NCI-H1105 (cell line): ENCODE measurements at regions not wholly inside any gene's neighbourhood (a gene's known extent, or its start where the extent isn't known, plus 50 kb on each side); places are given as distances from the start of the nearest gene placed in this dataset.

Source experiments
- DNase-seq: peaks from one replicate; lab custom pipeline; 2025; lab: John Stamatoyannopoulos, UW

GRCh38 chr5:32503261-32503660 is 58.7 kb upstream of the ZFR start:
- DNase-seq = no peak

GRCh38 chr5:32501071-32502002 is 56.8 kb upstream of the ZFR start:
- no peak for DNase-seq

GRCh38 chr5:32500181-32500580 is 55.6 kb upstream of the ZFR start:
- no peak for DNase-seq

GRCh38 chr5:32499261-32499660 is 54.7 kb upstream of the ZFR start:
- DNase-seq = no peak

- DNase-seq = no peak
Measured at GRCh38 chr5:32498484-32498883, 53.9 kb upstream of the ZFR start.

- DNase-seq = no peak
Measured at GRCh38 chr5:32496104-32496503, 51.6 kb upstream of the ZFR start.

- no peak for DNase-seq
Measured at GRCh38 chr5:32494827-32495226, 50.3 kb upstream of the ZFR start.
